Stimulated activated CD4-positive, alpha-beta T cell treated with anti-CD3 and anti-CD28 coated beads, Interleukin-1b, Interleukin-23, amount 100 ng/mL, for 48 hours (primary cell): ENCODE measurements at regions not wholly inside any gene's neighbourhood (a gene's known extent, or its start where the extent isn't known, plus 50 kb on each side); places are given as distances from the start of the nearest gene placed in this dataset.

ENCODE experiments used
- DNase-seq: peaks from one replicate; pipeline ENCODE4 v3.0.0-alpha.2; 2020

- no peak for DNase-seq
Observed at GRCh38 chr3:71966185-71966584, 181.2 kb upstream of the PROK2 start.

GRCh38 chr3:71964170-71964569 is 179.2 kb upstream of the PROK2 start:
- no peak for DNase-seq

GRCh38 chr3:71962561-71963240 is 177.8 kb upstream of the PROK2 start:
- DNase-seq: no peak

- DNase-seq: no peak
Observed at GRCh38 chr3:71961891-71962290, 176.9 kb upstream of the PROK2 start.

- no peak for DNase-seq
Observed at GRCh38 chr3:71961378-71961777, 176.4 kb upstream of the PROK2 start.

GRCh38 chr3:71958533-71958932 is 173.6 kb upstream of the PROK2 start:
- peak; percentile 25 for DNase-seq

- no peak for DNase-seq
Observed at GRCh38 chr3:71956716-71957115, 171.8 kb upstream of the PROK2 start.

GRCh38 chr3:71956069-71956340 is 171.1 kb upstream of the PROK2 start:
- DNase-seq: no peak

- peak; percentile 61 for DNase-seq
Observed at GRCh38 chr3:71955240-71956068, 170.5 kb upstream of the PROK2 start.

GRCh38 chr3:71951842-71952241 is 166.9 kb upstream of the PROK2 start:
- DNase-seq: no peak

GRCh38 chr3:71951361-71951760 is 166.4 kb upstream of the PROK2 start:
- DNase-seq: no peak

GRCh38 chr3:71949442-71949841 is 164.5 kb upstream of the PROK2 start:
- no peak for DNase-seq

GRCh38 chr3:71944482-71945065 is 159.6 kb upstream of the PROK2 start:
- DNase-seq: no peak

GRCh38 chr3:71942432-71943187 is 157.7 kb upstream of the PROK2 start:
- DNase-seq: no peak

- DNase-seq: no peak
Observed at GRCh38 chr3:71940486-71940885, 155.5 kb upstream of the PROK2 start.

- DNase-seq: peak; percentile 9
Observed at GRCh38 chr3:71938081-71938480, 153.1 kb upstream of the PROK2 start.

GRCh38 chr3:71936681-71937080 is 151.7 kb upstream of the PROK2 start:
- DNase-seq: no peak

- DNase-seq: no peak
Observed at GRCh38 chr3:71934520-71935270, 149.7 kb upstream of the PROK2 start.

GRCh38 chr3:71931922-71932321 is 147.0 kb upstream of the PROK2 start:
- no peak for DNase-seq

- peak; percentile 10 for DNase-seq
Observed at GRCh38 chr3:71930056-71930991, 145.4 kb upstream of the PROK2 start.

GRCh38 chr3:71928212-71928611 is 143.3 kb upstream of the PROK2 start:
- DNase-seq: no peak
